ENCODE measurements at regions not wholly inside any gene's neighbourhood (a gene's known extent, or its start where the extent isn't known, plus 50 kb on each side); places are given as distances from the start of the nearest gene placed in this dataset.
A peak's percentile ranks its signal among the peaks of the same experiment; 100 is the strongest.

DNA sequence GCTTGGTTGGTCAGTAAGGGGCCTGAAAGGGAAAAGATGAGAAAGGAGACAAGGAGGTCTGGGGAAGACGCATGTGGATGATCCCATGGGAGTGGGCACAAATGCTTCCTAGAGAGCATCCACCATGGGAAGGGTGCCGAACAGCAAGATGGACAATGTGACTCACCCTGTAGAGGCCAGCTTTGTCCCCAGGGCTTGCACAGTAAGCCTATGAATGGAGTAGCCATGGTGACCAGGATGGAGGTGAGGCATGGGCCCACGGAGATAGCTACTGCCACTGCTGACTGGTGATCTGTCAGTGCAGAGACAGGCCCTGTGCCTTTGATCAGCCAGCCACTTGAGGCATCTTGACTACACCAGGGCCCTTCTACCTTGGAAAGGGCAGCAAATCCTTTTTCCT lies 172.6 kb downstream of the HAUS1 start:
- peaks cover 27% of the 10 kb centered on the region for H3K4me1 Mint-ChIP-seq
- TF ChIP-seq GRHL2 (CRISPR knock-in tag; IDR thresholded peaks at IDR 0.05; ENCODE audit: insufficient replicate concordance, severe bottlenecking) = no peak
- no peak for TF ChIP-seq ZBTB21 (CRISPR knock-in tag; IDR thresholded peaks at IDR 0.05; ENCODE audit: borderline replicate concordance)
- TF ChIP-seq ZNF671 (CRISPR knock-in tag; IDR thresholded peaks at IDR 0.05) = no peak
- no peak for TF ChIP-seq JUN (CRISPR knock-in tag; IDR thresholded peaks at IDR 0.05)
- TF ChIP-seq, protein P1, sequence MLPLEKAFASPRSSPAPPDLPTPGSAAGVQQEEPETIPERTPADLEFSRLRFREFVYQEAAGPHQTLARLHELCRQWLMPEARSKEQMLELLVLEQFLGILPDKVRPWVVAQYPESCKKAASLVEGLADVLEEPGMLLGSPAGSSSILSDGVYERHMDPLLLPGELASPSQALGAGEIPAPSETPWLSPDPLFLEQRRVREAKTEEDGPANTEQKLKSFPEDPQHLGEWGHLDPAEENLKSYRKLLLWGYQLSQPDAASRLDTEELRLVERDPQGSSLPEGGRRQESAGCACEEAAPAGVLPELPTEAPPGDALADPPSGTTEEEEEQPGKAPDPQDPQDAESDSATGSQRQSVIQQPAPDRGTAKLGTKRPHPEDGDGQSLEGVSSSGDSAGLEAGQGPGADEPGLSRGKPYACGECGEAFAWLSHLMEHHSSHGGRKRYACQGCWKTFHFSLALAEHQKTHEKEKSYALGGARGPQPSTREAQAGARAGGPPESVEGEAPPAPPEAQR (CRISPR knock-in tag; IDR thresholded peaks at IDR 0.05) = no peak
- H3K4me3 Mint-ChIP-seq = no peak overlapping the region
- no peaks in the 10 kb centered on the region for H3K9me3 Mint-ChIP-seq
- CTCF ChIA-PET = interaction anchor here (1.5 kb wide), 1 partner anchor 103 kb away, joined by 3 read pairs; a partner anchor contains a TSS
- H3K36me3 Mint-ChIP-seq = no peaks in the 10 kb centered on the region
- ATAC-seq (no peak), DNase-seq (ENCODE audit: low spot score) (no peak)
- POLR2A ChIA-PET = no interaction called here
- H3K27me3 Mint-ChIP-seq (ENCODE audit: low read depth) = no peaks in the 10 kb centered on the region; the same call in 1 of the 2 replicates
- no peak overlapping the region for H3K27ac Mint-ChIP-seq

DNA sequence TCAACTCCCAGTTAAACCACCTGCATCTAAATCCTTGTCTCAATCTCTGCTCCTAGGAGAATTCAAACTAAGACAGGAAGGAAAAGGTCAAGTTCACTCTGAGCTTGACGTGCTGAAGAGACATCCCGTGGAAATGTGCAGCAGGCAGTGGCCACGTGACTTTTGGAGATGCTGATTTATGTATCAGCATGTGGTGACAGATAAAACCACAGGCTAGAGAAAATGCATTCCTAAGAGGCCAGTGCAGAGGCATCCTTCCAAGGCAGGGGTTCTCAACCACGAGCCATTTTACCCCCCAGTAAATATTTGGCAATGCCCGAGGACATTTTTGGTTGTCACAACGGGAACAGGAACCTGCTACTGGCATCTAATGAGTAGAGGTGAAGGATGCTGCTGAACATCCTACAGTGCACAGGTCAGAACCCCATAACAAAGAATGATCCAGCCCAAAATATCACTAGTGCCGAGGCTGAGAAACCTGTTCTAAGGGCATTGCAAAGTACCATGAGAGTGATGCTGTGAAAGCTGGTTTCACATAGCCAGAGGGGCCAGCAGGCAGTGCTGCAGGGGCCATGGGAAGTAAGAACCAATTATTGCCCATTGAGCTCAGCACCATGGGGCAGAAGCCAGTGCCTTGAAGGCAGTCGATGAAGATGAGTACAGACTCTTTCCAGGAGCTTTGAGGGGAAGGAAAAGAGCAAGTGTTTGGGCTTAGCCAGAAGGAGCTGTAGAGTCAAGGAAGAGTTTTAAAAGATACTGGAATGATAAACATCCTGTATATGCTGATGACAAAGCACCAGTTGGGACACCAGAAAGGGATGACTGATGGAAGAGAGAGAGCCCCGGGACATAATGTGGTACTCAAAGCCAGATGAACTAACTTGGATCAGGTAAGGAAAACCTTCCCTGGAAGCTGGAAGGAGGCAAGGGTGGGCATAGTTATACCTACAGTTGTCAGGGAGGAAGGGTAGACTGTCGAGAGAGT lies 174.6 kb downstream of the HAUS1 start:
- ATAC-seq = no peak
- Mint-ChIP-seq H3K4me1 (peaks cover 33% of the 10 kb centered on the region), H3K9me3 (no peaks in the 10 kb centered on the region), H3K36me3 (no peaks in the 10 kb centered on the region), H3K4me3 (no peak overlapping the region), H3K27me3 (ENCODE audit: low read depth) (no peaks in the 10 kb centered on the region; the same call in 1 of the 2 replicates), H3K27ac (peak overlapping the region; percentile 25)
- CTCF ChIA-PET = interaction anchor here (1.7 to 6.2 kb wide), 5 partner anchors 105 to 379 kb away, joined by 7 to 104 read pairs (median 17); partner anchors contain the start of gene LOXHD1
- DNase-seq (ENCODE audit: low spot score) = no peak
- POLR2A ChIA-PET = interaction anchor here (0.5 kb wide), 1 partner anchor 873 kb away, joined by 6 read pairs; no protein-coding TSS in a partner anchor
- TF ChIP-seq IRF2 (CRISPR knock-in tag; IDR thresholded peaks at IDR 0.05; ENCODE audit: borderline replicate concordance, low read depth) = no peak
- TF ChIP-seq, protein P2, sequence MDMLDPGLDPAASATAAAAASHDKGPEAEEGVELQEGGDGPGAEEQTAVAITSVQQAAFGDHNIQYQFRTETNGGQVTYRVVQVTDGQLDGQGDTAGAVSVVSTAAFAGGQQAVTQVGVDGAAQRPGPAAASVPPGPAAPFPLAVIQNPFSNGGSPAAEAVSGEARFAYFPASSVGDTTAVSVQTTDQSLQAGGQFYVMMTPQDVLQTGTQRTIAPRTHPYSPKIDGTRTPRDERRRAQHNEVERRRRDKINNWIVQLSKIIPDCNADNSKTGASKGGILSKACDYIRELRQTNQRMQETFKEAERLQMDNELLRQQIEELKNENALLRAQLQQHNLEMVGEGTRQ (CRISPR knock-in tag; IDR thresholded peaks at IDR 0.05) = peak; percentile 53
- TF ChIP-seq, protein P3, sequence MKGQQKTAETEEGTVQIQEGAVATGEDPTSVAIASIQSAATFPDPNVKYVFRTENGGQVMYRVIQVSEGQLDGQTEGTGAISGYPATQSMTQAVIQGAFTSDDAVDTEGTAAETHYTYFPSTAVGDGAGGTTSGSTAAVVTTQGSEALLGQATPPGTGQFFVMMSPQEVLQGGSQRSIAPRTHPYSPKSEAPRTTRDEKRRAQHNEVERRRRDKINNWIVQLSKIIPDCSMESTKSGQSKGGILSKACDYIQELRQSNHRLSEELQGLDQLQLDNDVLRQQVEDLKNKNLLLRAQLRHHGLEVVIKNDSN (CRISPR knock-in tag; IDR thresholded peaks at IDR 0.05) = peak; percentile 29; the same call in 1 of the 2 replicates
- TF ChIP-seq, protein P4, sequence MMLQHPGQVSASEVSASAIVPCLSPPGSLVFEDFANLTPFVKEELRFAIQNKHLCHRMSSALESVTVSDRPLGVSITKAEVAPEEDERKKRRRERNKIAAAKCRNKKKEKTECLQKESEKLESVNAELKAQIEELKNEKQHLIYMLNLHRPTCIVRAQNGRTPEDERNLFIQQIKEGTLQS (CRISPR knock-in tag; conservative IDR thresholded peaks at IDR 0.05) = no peak

DNA sequence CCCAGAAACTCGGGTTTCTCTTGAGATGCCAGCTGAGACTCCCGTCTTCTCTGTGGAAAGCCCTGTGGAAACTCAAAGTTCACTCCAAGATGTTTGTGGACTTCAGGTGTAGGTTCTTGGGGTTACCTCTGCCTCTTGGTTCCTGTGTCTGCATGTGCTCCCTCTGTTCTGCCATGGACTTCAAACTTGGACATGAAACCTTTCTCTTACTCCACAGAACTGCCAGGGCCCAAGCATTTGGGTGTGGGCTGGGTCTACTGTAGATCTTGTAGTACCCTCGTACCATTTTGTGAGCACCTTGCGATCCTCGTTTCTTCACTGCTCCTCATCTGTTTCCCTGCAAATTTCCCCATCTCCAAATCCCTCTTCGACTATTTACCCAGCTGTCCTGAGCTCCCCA lies 175.5 kb downstream of the HAUS1 start:
- DNase-seq (ENCODE audit: low spot score) (no peak), ATAC-seq (no peak)
- no peaks in the 10 kb centered on the region; the same call in 1 of the 2 replicates for H3K27me3 Mint-ChIP-seq (ENCODE audit: low read depth)
- H3K36me3 Mint-ChIP-seq = no peaks in the 10 kb centered on the region
- ChIA-PET POLR2A (no interaction called here), CTCF (interaction anchor here (2.0 to 6.2 kb wide), 8 partner anchors 11 to 378 kb away, joined by 7 to 104 read pairs (median 20); partner anchors contain the start of gene LOXHD1)
- H3K4me1 Mint-ChIP-seq = peaks cover 33% of the 10 kb centered on the region
- H3K4me3 Mint-ChIP-seq = no peak overlapping the region
- no peaks in the 10 kb centered on the region for H3K9me3 Mint-ChIP-seq
- no peak overlapping the region for H3K27ac Mint-ChIP-seq
- TF ChIP-seq, protein P5, sequence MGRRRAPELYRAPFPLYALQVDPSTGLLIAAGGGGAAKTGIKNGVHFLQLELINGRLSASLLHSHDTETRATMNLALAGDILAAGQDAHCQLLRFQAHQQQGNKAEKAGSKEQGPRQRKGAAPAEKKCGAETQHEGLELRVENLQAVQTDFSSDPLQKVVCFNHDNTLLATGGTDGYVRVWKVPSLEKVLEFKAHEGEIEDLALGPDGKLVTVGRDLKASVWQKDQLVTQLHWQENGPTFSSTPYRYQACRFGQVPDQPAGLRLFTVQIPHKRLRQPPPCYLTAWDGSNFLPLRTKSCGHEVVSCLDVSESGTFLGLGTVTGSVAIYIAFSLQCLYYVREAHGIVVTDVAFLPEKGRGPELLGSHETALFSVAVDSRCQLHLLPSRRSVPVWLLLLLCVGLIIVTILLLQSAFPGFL (CRISPR knock-in tag; IDR thresholded peaks at IDR 0.05; ENCODE audit: borderline replicate concordance) = no peak
- TF ChIP-seq SOX15 (CRISPR knock-in tag; IDR thresholded peaks at IDR 0.05) = no peak
- no peak for TF ChIP-seq EMX1 (CRISPR knock-in tag; IDR thresholded peaks at IDR 0.05)
- TF ChIP-seq, protein P6, sequence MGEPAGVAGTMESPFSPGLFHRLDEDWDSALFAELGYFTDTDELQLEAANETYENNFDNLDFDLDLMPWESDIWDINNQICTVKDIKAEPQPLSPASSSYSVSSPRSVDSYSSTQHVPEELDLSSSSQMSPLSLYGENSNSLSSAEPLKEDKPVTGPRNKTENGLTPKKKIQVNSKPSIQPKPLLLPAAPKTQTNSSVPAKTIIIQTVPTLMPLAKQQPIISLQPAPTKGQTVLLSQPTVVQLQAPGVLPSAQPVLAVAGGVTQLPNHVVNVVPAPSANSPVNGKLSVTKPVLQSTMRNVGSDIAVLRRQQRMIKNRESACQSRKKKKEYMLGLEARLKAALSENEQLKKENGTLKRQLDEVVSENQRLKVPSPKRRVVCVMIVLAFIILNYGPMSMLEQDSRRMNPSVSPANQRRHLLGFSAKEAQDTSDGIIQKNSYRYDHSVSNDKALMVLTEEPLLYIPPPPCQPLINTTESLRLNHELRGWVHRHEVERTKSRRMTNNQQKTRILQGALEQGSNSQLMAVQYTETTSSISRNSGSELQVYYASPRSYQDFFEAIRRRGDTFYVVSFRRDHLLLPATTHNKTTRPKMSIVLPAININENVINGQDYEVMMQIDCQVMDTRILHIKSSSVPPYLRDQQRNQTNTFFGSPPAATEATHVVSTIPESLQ (CRISPR knock-in tag; IDR thresholded peaks at IDR 0.05) = no peak
- TF ChIP-seq, protein P1 (CRISPR knock-in tag; IDR thresholded peaks at IDR 0.05) = no peak
- no peak for TF ChIP-seq KAT7 (CRISPR knock-in tag; IDR thresholded peaks at IDR 0.05; ENCODE audit: borderline replicate concordance)
- no peak for TF ChIP-seq HMGA2 (CRISPR knock-in tag; IDR thresholded peaks at IDR 0.05)
- TF ChIP-seq CREM (CRISPR knock-in tag; IDR thresholded peaks at IDR 0.05) = no peak
- TF ChIP-seq, protein P7, sequence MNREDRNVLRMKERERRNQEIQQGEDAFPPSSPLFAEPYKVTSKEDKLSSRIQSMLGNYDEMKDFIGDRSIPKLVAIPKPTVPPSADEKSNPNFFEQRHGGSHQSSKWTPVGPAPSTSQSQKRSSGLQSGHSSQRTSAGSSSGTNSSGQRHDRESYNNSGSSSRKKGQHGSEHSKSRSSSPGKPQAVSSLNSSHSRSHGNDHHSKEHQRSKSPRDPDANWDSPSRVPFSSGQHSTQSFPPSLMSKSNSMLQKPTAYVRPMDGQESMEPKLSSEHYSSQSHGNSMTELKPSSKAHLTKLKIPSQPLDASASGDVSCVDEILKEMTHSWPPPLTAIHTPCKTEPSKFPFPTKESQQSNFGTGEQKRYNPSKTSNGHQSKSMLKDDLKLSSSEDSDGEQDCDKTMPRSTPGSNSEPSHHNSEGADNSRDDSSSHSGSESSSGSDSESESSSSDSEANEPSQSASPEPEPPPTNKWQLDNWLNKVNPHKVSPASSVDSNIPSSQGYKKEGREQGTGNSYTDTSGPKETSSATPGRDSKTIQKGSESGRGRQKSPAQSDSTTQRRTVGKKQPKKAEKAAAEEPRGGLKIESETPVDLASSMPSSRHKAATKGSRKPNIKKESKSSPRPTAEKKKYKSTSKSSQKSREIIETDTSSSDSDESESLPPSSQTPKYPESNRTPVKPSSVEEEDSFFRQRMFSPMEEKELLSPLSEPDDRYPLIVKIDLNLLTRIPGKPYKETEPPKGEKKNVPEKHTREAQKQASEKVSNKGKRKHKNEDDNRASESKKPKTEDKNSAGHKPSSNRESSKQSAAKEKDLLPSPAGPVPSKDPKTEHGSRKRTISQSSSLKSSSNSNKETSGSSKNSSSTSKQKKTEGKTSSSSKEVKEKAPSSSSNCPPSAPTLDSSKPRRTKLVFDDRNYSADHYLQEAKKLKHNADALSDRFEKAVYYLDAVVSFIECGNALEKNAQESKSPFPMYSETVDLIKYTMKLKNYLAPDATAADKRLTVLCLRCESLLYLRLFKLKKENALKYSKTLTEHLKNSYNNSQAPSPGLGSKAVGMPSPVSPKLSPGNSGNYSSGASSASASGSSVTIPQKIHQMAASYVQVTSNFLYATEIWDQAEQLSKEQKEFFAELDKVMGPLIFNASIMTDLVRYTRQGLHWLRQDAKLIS (CRISPR knock-in tag; IDR thresholded peaks at IDR 0.05; ENCODE audit: borderline replicate concordance) = no peak
